HG03139 (cell line): ENCODE measurements at regions not wholly inside any gene's neighbourhood (a gene's known extent, or its start where the extent isn't known, plus 50 kb on each side); places are given as distances from the start of the nearest gene placed in this dataset.
"Not testable (repeated sequence)": the region's sequence is repeated elsewhere in the genome, so short reads cannot be mapped to it uniquely, and the experiment has no call there.

Source experiments
- ATAC-seq: cut with Tn5 transposase; IDR thresholded peaks from one replicate; pipeline ENCODE4 v1.9.1; 2021; ENCODE audit not compliant: unreplicated experiment

- no peak for ATAC-seq
Measured at GRCh38 chr2:129193961-129194360, 785.5 kb upstream of the RAB6C start.

DNA sequence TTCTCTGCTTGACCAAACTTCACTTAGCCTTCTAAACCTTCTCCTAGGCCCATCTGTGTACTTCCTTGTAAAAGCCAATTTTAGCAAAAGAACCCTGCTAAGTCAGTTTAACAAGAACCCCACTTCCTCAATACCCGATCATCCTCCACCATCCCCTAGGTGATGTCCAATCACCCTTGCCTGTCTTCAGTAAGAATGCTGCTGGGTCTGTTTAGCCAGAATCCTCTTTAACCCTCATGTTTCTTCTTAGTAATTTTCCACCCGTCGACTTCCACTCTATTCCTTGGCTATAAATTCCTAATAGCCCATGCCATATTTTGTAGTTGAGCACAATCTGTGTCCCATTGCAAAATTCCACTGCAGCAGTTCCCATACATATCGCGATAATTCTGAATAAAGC is 780.0 kb upstream of the RAB6C start:
- no peak for ATAC-seq

DNA sequence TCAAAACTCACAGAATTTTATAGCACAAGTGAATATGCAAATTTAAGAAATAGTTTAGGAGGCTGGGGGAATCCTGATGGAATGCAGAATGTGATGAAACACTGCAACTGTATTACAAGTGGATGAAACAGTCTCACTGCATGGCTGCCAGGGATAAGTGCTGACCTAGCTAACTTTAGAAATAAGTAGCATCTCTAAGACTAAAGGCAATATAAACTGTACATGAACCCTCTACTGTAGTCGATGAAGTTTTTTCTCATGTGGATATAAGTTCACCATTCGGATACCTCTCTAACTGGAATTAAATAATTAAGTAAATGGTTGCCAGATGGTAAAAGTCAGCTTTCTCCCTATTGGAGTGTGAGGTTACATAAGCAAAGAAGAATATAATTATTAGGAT is 777.8 kb upstream of the RAB6C start:
- no peak for ATAC-seq

DNA sequence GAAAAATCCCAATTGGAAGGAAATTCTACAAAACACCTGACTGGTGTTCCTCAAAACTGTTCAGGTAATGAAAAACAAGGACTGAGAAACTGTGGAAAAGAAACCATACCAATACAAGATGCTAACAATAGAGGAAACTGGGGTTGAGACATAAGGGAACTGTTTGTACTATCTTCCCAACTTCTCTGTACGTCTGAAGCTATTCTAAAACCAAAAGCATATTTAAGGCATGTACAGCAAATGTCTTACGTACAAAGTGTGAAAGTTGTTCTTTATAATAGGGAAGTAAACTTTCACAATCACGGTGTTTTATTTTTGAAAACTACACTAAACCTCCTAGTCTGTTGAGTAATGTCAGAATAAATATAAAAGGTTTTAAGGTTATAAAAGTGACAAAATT is 776.1 kb upstream of the RAB6C start:
- no peak for ATAC-seq

DNA sequence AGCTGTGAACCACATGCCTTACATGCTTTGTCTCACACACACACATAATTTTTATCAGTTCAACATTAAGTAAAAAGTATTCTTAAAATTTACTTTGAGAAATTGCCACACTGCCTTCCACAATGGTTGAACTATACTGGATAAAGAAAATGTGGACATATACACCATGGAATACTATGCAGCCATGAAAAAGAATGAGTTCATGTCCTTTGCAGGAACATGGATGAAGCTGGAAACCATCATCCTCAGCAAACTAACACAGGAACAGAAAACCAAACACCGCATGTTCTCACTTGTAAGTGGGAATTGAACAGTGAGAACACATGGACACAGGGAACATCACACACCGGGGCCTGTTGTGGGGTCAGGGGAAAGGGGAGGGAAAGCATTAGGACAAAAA is 774.9 kb upstream of the RAB6C start:
- not testable (repeated sequence) for ATAC-seq

DNA sequence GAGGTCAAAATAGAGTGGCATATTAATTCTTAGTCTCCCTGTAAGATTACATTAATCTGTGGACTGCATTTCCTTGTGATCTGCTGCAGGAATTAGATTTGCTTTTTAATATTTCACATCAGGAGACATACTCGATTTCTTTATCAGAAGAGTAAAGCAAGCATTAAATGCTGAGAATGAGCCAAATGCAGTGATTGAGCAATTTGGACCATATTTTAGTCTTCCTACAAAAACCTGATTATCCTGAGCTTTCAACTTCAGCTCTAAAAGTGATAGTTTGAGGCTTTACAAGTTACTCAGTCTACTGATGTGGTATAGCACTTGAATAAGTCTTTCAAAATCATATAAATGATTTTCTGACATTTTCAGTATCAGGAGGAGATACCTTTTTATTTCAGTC is 774.3 kb upstream of the RAB6C start:
- no peak for ATAC-seq

- no peak for ATAC-seq
Measured at GRCh38 chr2:129205766-129206165, 773.7 kb upstream of the RAB6C start.

DNA sequence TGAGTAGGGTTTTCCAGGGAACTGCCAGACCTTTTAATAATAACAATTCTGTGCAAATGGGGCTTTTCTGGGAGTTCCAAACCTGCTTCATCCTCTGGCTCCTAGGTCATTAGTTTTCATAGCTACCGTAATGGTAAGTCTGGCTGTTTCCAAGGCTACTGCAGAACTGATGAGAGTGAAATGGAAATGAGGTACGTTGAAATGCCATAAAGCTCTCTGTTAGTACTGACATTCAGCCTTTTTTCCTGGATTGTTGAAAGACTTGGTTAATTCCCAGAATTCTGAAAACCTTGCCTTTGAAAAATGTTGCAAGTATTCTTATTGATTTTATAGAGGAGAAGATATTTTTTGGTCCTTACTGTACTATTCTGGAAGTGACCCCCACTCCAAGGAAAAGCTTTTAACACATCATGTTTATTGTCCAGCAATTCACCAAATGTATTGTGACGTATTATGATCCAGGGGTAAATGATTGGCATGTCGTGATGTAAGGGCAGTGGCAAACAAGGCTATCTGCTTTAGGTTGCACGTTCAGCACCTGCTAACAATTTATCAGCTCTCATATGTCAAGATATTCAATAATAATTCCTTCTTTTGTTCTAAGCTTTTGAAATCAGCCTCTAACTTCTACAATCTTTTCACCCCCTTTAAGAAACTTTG is 767.0 kb upstream of the RAB6C start:
- ATAC-seq: no peak

GRCh38 chr2:129224022-129224421 is 755.4 kb upstream of the RAB6C start:
- ATAC-seq: no peak

GRCh38 chr2:129224486-129224885 is 755.0 kb upstream of the RAB6C start:
- ATAC-seq: no peak

DNA sequence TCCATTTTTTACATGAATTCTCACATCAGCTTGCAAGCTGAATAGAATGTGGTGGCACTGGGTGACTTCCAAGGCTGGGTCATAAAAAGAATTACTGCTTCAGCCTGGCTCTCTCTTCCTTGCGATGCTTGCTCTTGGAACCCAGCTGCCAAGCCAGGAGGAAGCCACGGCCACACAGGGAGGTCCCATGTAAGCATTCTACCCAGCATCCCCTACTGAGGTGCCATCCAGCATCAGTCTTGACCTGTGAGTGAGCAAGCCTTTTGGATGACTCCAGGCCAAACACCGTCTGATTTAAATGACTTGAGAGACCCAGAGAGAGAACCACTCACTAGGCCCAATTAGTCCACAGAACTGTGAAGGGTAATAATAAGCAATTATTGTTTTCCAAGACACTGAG is 750.3 kb upstream of the RAB6C start:
- no peak for ATAC-seq

- ATAC-seq: no peak
Measured at GRCh38 chr2:129229830-129230441, 749.5 kb upstream of the RAB6C start.

DNA sequence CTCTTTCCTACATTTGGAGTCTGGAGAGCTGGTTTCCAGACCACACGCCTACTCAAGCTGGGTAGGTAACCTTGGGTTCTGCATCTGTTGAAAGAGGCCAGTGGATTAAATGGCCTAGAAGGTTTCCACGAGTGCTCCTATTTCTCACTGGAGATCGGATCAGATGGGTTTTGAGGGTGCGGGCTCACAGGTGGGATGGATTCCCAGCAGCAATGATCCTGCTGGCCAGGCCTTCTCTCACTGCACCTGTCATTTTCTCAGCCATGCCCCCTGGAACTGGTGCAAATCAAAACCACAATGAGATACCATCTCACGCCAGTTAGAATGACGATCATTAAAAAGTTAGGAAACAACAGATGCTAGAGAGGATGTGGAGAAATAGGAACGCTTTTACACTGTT is 747.5 kb upstream of the RAB6C start:
- ATAC-seq: no peak

DNA sequence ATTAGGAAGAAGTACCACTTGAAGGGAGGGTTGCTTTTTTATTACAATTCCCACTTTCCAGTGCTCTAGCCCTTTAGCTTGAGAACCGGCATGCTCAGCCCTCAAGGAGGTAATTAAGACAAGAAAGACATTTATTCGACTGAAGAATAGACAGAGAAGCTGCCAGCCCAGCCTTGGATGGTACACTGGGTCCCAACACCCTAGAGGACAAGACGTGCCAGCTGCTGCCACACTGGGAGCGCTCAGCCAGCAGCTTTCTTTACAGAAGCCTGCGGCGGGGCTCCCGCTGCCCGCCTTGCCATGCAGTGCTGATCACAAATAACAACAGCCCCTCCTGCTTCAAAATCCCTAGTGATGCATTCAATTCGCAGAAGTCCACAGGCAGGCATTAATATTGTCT is 746.3 kb upstream of the RAB6C start:
- no peak for ATAC-seq

DNA sequence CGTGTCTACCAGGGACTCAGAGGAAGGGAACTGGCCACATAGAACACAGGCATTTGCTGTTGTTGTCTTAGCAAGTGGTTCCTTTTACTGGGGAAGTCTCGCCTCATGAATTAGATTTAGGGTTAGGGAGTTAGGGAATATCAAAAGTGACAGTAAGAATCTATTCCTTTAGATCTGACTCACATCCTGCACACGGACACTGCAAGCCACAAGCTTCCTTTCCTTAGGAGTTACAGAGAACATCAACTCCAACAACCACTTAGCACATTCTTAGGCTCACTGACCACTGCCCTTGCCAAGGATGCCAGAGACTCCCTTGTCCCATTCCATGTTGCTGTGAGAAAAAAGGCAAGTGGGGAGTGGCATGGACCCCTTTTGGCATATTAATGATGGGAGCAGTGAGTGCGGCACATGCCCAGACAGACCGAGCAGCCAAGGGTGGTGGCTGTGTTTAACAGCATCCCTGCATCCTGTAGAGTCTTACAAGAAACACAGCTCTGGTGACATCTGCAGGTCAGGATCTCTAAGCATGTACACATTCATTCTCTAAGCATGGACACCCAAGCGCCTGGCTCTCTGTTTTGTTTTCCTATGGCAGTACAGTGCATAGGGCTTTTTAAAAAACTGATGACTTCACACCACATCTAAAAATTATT is 745.6 kb upstream of the RAB6C start:
- no peak for ATAC-seq

DNA sequence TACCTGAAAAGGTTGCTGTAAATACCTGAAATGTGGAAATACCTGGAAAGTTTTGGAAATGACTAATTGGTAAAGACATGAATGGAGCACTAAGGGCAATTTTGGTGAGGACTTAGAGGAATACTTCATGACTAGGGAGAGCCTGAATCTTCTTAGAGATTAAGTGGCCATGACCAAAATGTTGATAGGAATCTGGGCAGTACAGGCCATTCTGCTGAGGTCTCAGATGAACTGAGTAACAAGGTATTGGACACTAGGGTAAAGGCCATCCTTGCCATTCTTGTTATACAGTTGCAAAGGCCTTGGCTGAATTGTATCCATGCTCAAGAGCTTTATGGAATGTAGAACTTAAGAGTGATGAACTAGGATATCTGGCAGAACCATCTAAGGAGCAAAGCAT is 742.9 kb upstream of the RAB6C start:
- no peak for ATAC-seq

DNA sequence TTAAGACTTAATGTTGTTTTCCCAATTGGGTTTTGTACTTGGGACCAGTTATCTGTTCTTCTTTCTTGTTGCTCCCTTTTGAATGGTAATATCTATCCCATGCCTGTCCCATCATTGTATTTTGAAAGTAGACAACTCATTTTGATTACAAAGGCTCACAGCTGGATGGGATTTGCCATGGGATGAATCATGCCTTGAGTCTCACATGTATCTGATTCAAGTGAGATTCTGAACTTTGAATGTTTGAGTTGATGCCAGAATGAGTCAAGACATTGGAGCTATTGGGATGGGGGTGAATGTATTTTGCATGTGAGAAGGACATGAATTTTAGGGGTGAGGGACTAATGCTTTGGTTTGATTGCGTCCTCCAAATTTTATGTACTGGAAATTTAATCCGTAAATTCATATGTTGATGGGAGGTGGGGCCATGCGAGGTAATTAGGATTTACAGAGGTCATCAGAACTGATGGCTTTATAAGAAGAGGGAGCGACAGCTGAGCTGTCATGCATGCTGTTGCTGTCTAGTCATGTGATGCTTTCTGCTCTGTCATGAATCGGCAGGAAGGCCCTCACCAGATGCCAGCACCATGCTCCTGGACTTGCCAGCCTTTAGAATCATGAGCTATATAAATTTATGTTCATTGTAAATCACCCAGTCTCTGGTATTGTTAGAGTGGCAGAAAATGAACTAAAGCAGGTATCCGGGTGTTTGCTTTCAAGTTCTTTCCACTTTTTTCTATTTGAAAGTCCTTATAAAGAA is 741.3 kb upstream of the RAB6C start:
- ATAC-seq: no peak

- ATAC-seq: no peak
Measured at GRCh38 chr2:129239141-129239540, 740.3 kb upstream of the RAB6C start.

DNA sequence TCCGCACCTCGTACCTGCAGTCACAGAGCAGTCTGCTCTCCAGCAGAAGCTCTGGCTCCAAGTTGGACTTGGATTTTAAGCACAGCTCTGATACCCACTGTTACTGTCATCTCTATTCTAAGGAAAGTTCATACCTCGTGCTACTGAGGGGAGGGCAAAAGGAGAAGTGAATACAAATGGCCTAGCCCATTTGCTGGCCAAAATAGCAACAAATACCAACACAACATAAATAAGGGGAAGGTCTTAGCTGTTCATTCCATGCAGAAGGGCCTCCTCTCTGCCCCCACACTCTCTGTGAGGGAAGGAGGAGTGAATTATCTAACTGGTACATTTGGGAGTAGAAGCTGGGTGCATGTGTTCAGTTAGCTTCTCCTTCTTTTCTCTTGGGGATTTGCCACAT is 739.4 kb upstream of the RAB6C start:
- ATAC-seq: no peak

DNA sequence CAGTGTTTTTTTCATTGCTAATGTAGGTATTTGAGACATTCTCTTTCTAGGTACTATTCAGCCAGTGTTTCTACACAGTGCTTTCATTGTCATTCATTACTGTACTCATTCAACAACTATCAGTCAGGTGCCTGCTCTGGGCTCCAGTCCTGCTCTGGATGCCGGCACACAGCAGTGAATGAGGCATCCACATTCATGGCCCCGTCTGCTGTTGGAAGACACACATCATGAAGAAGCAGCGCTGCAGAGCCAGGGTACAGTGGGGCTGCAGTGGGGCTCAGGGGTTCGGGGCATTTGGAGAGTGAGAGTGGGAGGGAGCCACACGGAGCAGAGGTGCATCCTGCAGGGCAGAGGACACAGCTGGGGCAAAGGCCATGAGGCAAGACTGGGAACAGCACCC is 737.2 kb upstream of the RAB6C start:
- ATAC-seq: no peak

- ATAC-seq: no peak
Measured at GRCh38 chr2:129247751-129248150, 731.7 kb upstream of the RAB6C start.

DNA sequence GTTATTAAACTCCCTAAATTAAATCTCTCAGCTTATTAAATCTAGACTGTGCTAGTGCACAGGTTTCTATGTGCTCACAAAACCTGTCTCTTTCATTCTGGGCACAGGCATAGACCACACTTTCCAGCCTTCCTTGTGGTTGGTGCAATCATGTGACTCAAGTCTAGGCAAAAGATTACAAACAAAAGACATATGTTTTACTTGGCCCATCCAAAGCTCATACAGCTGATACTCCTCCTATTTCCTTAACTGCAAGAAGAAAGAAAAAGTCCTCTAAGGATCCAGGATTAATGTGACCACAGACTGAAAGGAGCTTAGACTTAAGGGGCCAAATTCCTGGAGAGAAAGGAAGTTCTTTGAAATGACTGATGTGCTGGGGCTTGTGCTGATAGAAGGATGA is 731.3 kb upstream of the RAB6C start:
- no peak for ATAC-seq
